ENCODE measurements at regions not wholly inside any gene's neighbourhood (a gene's known extent, or its start where the extent isn't known, plus 50 kb on each side); places are given as distances from the start of the nearest gene placed in this dataset.
"Not testable (repeated sequence)": the region's sequence is repeated elsewhere in the genome, so short reads cannot be mapped to it uniquely, and the experiment has no call there.

GRCh38 chr4:133316909-133317308 is 167.8 kb downstream of the PCDH10 start:
- DNase-seq (ENCODE audit: low spot score), result no peak

GRCh38 chr4:133314991-133315390 is 165.9 kb downstream of the PCDH10 start:
- DNase-seq (ENCODE audit: low spot score), result no peak

DNA sequence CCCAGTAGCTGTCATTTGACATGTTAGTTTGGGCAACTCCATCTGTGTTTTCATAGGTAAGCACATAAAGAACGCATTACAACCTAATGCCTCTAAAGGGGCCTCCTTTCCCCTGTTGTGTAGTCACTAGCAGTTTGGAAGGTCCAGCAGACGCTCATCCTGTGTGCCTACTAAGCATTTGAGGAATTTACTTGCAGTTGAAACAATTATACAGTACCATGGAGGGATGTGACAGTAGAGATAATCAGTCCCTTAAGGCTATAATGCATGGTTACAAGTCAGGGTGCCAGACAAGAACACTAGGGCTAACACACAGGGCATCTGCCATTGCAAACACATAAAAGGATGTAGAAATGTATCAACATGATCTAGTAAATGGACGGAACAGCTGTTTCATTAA is 138.3 kb downstream of the PCDH10 start:
- DNase-seq (ENCODE audit: low spot score), result no peak

DNA sequence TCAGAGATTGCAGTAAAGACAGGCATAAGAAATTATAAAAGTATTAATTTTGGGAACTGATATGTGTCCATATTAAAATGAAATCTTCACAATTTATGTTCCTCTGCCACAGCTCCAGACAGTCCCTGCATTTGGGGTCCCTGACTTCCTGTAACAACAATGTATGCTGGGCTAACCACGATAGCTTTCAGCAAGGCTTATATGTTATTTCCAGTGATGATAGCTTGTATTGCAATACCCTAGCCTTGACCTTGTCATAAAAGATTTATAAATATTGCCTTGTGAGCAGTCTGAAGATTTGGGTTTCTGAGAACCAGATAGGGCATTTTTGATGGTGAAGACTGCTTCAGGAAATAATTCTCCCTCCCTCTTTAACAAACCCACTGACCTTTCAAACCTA is 129.5 kb downstream of the PCDH10 start:
- DNase-seq (ENCODE audit: low spot score), result no peak

GRCh38 chr4:133277940-133278339 is 128.8 kb downstream of the PCDH10 start:
- not testable (repeated sequence) for DNase-seq (ENCODE audit: low spot score)

DNA sequence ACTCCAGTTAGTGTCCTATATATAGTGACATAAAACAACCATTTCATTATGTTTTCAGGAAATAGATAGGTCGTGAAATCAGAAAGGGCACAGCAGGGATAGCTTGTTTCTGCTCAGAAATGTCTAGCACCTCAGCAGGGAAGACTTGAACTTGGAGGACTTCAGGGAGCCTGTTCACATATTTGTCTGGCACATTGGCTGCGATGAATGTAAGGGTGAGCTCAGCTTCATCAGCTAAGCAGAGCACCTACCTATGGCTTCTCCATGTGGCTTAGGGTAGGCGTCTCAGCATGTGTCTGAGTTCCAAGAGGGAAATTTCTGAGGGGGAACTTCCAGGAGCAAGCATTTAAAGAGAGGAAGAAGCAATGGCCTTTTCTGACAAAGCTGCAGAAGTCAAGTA is 126.2 kb downstream of the PCDH10 start:
- no peak for DNase-seq (ENCODE audit: low spot score)

DNA sequence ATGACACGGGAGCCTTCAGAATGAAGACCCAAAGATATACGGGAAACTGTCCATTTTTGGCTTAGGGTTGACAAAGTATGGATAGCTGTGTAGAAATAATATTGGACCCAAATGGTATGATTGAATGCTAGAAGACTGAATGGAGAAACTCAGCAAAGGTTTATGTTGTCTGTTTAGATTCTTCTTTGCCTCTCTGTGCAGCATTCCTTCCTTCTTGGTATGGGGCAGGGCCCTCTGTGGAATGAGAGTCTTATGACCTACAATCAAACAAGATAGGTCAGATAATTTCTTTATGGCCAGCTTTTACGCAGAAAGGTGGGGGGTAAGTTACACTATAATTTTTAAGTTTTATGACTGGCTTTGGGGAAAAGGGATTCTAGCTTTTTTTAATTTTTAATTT is 124.3 kb downstream of the PCDH10 start:
- no peak for DNase-seq (ENCODE audit: low spot score)

DNA sequence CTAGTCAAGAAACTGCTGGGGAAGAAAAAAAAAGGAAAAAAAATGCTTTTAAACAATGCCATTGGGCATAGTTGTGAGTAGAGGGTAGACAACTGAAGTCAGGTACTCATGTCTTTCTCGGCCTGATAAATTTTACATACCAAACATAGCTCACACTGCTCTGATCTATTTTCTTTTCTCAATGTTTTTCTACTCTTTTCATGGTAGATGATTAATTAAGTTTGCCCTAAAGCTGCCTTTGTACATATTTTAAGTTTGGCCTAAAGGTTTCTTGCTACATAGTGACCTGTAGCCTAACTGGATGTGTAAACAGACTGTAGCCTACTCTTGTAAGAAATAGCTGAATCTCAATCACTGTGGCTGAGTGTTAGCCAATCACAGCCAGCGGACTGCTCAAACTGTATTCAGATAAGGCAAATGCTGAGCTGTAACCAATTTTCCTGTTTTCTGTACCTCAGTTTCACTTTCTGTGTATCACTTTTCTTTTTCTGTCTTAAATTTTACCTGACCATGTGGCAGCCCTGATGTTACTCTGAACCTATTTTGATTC is 121.0 kb downstream of the PCDH10 start:
- no peak for DNase-seq (ENCODE audit: low spot score)

DNA sequence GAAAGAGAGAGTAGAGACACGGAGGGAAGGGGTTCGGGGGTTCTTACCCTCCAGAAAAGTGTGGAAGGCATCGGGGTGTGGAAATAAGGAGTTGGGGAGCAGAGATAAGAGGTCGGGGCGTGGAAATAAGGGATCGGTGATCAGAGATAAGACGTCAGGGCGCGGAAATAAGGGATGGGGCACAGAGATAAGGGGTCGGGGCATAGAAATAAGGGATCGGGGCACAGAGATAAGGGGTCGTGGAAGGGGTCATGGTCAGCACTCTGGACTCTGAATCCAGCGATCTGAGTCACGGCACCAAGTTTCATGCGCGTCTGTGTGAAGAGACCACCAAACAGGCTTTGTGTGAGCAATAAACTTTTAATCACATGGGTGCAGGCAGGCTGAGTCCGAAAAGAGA is 119.1 kb downstream of the PCDH10 start:
- no peak for DNase-seq (ENCODE audit: low spot score)

GRCh38 chr4:133267506-133267905 is 118.4 kb downstream of the PCDH10 start:
- not testable (repeated sequence) for DNase-seq (ENCODE audit: low spot score)

GRCh38 chr4:133266966-133267365 is 117.9 kb downstream of the PCDH10 start:
- not testable (repeated sequence) for DNase-seq (ENCODE audit: low spot score)

- DNase-seq (ENCODE audit: low spot score), result not testable (repeated sequence)
Observed at GRCh38 chr4:133264251-133264650, 115.2 kb downstream of the PCDH10 start.

DNA sequence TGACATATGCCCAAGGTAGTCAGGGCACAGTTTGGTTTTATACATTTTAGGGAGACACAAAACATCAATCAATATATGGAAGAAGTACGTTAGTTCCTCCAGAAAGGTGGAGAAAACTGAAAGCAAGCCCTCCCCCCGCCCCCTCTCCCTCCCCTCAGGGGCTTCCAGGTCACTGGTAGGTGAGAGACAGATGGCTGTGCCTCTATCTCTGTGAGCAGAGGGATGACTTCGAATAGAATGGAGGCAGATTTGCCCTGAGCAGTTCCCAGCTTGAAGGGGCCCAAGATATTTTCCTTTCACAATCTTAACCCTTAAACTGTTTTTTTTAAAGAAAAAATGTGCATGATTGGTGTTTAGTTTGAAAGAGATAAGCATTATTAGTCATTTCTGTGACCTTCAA is 114.0 kb downstream of the PCDH10 start:
- DNase-seq (ENCODE audit: low spot score), result no peak

GRCh38 chr4:133247861-133248260 is 98.8 kb downstream of the PCDH10 start:
- DNase-seq (ENCODE audit: low spot score), result no peak

- DNase-seq (ENCODE audit: low spot score), result no peak
Observed at GRCh38 chr4:133245226-133245625, 96.1 kb downstream of the PCDH10 start.
